DMS153 (cell line): ENCODE measurements at regions not wholly inside any gene's neighbourhood (a gene's known extent, or its start where the extent isn't known, plus 50 kb on each side); places are given as distances from the start of the nearest gene placed in this dataset.

ENCODE experiments used
- DNase-seq: peaks from one replicate; lab custom pipeline; 2025; lab: John Stamatoyannopoulos, UW

DNA sequence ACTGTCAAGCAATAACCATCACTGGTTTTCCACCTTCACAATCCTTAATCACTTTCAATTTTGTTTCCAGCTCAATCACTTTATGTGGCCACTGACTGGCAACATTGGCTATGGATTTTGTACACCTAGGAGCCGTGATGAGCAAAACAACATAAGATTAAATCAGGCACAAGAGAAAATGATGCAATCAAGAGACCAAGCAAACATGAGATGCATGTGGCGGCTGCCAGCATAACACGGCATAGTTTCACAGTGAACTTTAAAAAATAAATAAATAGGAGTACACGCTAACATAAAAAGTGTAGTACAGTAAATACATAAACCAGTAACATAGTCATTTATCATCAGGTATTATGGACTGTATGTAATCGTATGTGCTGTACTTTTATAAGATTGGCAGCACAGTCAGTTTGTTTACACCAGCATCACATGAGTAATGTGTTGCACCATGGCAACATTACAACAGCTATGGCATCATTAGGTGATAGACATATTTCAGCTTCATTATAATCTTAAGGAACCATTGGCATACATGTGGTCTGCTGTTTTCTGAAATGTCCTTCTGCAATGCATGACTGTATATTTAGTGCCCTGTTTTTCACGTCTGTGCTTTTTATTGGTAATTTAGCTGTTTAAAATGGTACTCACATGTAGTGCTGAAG, 83.3 kb upstream of the PRDM11 start:
- DNase-seq: no peak

DNA sequence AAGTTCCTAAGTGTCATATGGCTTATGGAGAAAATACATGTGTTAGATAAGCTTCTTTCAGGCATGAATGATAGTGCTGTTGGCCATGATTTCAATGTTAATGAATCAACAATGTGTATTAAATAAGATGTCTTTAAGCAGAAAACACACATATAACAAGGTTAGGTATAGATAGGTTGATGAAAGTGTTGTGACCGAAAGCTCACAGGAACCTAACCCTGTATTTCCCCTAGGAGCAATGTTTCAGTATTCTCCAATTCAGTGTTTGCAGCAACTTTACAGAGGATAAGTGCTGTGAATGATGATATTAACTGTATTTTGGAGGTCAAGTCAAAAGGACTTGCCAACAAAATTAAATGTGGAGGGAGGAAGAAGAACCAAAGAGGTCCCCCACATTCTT, 82.8 kb upstream of the PRDM11 start:
- no peak for DNase-seq

DNA sequence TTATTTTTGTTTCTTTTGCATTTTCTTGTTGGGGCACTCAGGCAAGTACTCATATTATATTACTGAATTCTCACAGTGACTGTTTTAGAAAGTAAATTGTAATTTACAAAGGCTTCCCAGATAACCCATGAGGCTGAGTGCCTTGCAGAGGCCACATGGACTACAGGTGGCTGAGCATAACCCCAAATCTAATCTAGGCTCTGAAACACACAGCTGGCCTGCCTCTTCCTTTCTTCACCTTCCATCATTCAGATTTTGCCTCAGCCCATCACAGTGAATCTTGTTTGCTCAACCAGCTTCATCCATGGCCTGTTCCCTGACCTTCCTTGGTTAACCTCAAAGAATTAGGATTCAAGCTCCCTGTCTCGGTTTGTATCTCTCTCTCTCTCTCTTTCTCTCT, 78.5 kb upstream of the PRDM11 start:
- DNase-seq: no peak

DNA sequence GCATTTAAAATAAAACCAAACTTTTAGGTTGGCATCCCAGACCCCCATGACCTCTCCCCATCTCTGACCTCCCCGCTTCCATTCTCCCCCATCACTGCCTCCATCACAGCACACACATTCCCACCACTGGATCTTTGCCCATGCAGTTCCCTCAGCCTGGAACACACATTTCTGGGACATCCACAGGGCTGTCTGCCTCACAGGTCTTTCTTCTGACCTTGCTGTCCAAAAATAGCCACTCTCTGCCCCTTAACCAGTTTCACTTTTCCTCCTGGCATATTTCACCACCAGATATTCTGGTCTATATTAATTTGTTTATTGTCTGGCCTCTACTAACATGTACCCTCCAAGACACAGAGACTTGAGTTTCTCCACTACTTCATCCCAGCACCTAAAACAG, 75.2 kb upstream of the PRDM11 start:
- no peak for DNase-seq

- DNase-seq: no peak
These were observed 72.7 kb upstream of the PRDM11 start for GRCh38 chr11:45073685-45074141.

GRCh38 chr11:45075519-45075918, 70.9 kb upstream of the PRDM11 start:
- no peak for DNase-seq

GRCh38 chr11:45075952-45076351, 70.5 kb upstream of the PRDM11 start:
- no peak for DNase-seq

DNA sequence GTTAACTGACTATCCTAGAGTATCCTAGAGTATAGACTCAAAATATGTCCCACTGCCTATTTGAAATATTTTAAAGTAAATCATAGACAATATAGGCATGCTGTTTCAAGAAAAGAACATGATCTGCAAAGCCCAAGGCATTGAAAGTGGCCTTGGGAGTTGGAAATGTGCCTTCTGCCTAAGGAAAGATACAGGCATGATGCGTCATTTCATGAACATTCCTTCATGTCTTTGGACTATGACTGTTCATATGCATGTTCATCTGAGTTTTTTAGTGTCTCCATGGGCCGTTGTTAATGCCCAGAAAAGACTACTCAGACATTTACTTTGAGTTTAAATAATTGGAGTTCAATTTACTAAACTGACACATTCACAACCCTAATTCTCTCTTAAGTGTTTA, 69.7 kb upstream of the PRDM11 start:
- DNase-seq: no peak

GRCh38 chr11:45078236-45079074, 68.0 kb upstream of the PRDM11 start:
- no peak for DNase-seq

- no peak for DNase-seq
These were observed 67.4 kb upstream of the PRDM11 start for GRCh38 chr11:45079075-45079444.

DNA sequence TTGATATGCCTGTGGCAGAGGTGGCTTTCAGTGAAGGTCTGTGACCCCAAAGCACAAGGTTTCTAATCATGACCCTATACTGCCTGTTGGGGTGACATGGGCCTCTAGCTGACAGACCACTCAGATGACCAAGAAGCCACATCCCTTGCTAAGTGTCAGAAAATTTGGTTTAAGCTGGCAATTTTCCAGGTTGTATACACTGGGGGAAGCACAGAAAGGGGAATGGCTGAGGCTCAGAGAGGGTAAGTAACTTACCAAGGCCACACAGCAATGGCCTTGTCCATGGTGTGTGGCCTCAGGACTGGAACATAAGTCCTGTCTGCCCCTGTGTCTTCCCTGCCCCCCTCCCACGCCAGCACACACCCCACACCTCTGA, 66.9 kb upstream of the PRDM11 start:
- no peak for DNase-seq

- DNase-seq: no peak
These were observed 66.3 kb upstream of the PRDM11 start for GRCh38 chr11:45079943-45080719.

DNA sequence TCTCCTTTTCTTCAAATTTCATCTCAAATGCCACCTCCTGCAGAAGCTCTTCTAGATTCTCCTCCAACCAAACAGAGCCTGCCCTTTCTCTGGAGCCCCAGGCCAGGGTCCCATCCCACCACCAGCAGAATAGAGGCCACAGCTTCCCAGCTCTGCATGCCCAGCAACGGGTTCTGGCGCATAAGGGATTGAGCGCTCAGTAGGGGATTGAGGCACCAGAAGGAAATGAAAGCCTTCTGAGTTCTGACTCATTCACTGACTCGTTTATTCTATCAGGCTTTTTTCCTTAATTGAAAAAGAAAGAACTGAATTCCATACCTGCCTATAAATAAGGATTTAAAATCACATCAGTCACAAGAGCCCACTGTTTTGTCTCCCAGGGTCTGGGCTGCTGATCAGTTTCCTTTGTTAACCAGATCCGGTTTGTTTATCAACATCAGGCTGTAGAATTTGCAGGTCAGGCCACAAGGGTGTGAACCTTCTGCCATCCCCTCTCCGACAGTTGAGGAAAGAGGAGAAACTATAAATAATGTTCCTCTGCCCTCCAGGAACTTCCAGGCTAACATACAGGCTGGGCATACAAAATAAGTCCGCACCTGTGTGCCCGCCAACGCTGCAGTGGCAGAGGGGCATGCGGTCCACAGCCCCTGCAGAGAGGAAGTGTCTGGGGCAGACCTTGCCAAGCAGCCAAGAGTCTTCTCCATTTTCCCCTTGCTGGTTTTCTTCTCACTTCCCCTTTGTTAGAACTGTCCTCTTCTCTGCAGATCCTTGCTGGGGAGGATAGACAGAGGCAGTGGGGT, 63.5 kb upstream of the PRDM11 start:
- DNase-seq: no peak

DNA sequence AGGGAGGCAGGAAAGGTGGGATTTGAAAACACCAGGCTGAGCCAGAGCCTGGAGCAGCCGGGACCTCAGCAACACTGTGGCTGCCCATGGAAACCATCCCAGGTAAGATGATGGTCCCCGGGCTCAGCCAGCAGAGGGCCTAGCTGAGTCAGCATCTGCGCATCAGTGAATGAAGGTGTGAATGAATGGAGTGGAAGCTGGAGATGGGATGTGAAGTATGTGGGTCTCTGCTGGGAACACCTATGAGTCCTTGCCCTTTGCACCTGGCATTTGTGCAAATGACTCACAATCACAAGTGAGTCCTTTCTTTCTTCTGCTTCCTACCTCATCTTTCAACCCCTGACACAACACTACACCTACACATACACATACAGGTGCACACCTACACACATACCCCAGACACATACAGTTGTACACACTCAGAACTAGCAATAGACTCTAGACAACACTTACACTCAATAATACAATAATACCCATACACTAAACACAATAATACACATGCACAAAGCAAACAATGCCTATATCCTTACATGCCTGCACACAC, 62.8 kb upstream of the PRDM11 start:
- no peak for DNase-seq

DNA sequence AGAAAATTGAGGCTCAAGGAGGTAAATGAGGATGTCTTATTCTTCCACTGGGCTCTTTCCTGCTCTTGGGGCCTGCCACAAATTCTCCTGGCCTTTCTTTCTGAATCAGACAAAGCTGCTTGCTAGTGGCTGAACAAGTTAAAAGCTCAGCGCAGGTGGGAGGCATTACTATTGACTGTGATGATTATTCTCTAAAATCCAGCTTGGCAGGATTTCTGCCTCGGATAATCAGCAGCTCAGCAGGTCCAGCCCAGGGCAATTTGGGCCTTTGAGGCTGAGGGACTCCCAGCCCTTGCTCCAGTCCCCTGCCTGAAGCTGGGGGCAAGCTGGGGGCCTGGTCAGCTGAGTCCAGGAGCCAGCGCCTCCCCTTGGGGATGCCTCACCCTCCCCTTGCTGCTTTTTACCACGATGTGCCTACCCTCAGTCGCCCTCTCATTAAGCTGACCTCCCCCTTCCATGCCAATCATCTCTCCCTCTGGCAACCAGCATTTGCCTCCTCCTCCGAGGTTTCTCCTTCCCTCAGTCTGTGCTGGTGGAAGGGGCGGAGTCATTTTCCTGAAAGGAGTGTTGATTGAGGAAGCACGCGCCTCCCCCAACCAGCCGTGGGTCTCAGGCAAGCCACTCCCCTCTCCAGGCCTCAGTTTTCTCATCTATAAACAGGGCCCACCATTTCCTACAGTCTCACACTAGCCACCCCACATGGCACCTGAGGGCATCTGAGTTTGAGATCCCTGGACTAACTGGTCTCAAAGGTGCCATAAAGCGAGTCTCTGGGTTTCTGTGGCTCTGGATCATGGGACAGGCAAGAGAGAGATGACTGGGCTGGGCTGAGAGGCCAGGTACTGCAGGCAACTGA, 60.6 kb upstream of the PRDM11 start:
- peak; percentile 50 for DNase-seq

DNA sequence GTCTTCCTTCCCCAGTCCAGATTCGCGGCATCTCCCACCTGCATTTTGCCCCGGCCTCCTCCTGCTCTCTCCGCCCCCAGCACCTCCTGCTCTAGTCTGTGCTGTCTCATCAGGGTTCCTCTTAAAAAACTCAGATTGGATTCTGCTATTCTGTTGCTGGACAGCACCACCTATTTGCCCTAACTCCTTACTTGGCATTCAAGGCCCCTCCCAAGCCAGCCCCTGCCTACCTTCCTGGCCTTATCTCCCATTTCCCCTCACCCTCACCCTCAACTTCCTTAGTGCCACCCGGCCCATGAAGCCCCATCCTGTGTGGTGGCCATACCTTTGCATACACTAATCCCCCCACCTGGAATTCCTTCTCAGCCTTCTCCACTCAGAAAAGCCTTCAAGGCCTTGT, 59.9 kb upstream of the PRDM11 start:
- no peak for DNase-seq

DNA sequence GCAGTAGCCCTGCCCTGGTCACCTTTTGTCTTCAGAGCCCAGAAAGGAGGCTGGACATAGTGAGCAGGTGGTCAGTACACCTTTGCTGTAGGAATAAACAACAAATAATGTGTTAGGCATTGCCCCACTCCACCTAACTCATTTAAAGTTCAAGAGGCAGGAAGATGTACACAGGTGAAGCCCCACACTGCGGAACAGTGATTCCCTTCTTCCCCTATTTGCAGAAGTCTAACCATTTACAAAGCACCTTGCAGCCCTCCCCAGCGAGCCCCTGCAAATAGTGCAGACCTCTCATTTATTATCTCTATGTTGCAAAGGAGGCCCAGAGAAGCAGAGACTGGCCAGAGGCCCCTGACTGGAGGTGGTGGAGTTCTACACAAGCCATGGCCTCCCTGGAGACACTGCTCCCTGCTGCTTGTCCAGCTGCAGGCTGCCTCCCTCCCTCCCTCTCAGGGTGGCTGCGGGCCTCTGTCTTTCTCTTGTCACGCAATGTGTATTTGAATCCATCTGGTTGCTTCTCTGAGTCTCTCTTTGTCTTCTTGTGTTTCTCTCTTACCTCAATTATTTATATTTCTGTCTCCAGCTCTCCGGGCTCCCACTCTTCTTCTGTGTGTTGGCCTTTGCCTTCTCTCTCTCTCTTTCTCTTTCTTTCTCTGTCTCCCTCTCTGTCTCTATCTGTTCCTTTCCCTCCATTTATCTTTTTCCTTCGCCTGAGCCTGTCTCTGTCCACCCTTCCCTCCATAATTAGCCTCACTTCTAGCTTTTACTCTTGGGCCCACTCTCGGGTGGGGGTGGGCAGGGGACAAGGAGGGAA, 59.1 kb upstream of the PRDM11 start:
- peak; percentile 75 for DNase-seq

GRCh38 chr11:45087900-45088160, 58.6 kb upstream of the PRDM11 start:
- DNase-seq: peak; percentile 18

- no peak for DNase-seq
These were observed 57.2 kb upstream of the PRDM11 start for GRCh38 chr11:45089251-45089650.
